HCT116 (cell line): ENCODE measurements at regions not wholly inside any gene's neighbourhood (a gene's known extent, or its start where the extent isn't known, plus 50 kb on each side); places are given as distances from the start of the nearest gene placed in this dataset.

Experiments used
- ATAC-seq: fragments of 200-7000 bp; cut with Tn5 transposase; 2 replicates; pipeline ENCODE4 v1.9.1; 2020; ENCODE audit warnings: mild to moderate bottlenecking, moderate library complexity
- BruUV-seq: library from RNA; stranded (reverse); fragments of 400-500 nt; replicated peaks from 2 replicates; lab custom pipeline; 2021; lab: Mats Ljungman, UMichigan
- CTCF ChIA-PET: fragments of 300-600 bp; sonication (Branson Sonifier 250); formaldehyde crosslinking; loops from one replicate; lab custom pipeline; 2021; ENCODE audit warnings: antibody characterized with exemption; lab: Charles Lee
- POLR2A ChIA-PET: fragments of 300-600, 350-600 bp; sonication (Branson Sonifier 250); formaldehyde crosslinking; loops from one replicate; lab custom pipeline; 2021; ENCODE audit warnings: antibody characterized with exemption; lab: Charles Lee
- RAD21 ChIA-PET, 2 experiments: fragments of 300-600 bp; sonication (Branson Sonifier 250); formaldehyde crosslinking; loops; one replicate each; lab custom pipeline; 2023; ENCODE audit warnings: low total read pairs in 2 of 2; ENCODE audit not compliant: uncharacterized antibody in 2 of 2, unreplicated experiment in 2 of 2, low non-redundant PET in 1 of 2; lab: Charles Lee
- DNase-seq: peaks from one replicate; pipeline ENCODE4 v3.0.0-alpha.2; 2010; ENCODE audit warnings: low read depth, low spot score
- H2AFZ ChIP-seq: fragments of 200-600 bp; shearing (Covaris generic), sonication (generic); 2 replicates; pipeline ENCODE4 v1.6.1; 2017; ENCODE audit warnings: low read depth, mixed run types, mixed read lengths, antibody characterized with exemption, low read length; ENCODE audit not compliant: poor library complexity, severe bottlenecking
- H3K27ac ChIP-seq: 2 replicates; pipeline ENCODE4 v1.5.1; 2012; ENCODE audit warnings: low read depth, low read length
- H3K27me3 ChIP-seq: fragments of 200-600 bp; sonication (generic); 2 replicates; pipeline ENCODE4 v1.6.1; 2016; ENCODE audit warnings: mixed run types, low read length, mixed read lengths; ENCODE audit not compliant: insufficient read depth
- H3K36me3 ChIP-seq, 2 experiments: fragments of 200-500 bp in 1 of 2; fragments of 200-600 bp in 1 of 2; sonication (Bioruptor generic) in 1 of 2; sonication (generic) in 1 of 2; 2 replicates each; pipeline versions ENCODE4 v1.5.1 to v1.6.1; 2014 to 2016; ENCODE audit warnings: low read length in 2 of 2, inconsistent platforms in 1 of 2, mixed read lengths in 1 of 2, mixed run types in 1 of 2; ENCODE audit not compliant: insufficient read depth in 2 of 2, control insufficient read depth in 1 of 2
- H3K4me1 ChIP-seq, 2 experiments: fragments of 200-600 bp in 1 of 2; sonication (generic) in 1 of 2; 2 replicates each; pipeline versions ENCODE4 v1.5.1 to v1.6.1; 2012 to 2017; ENCODE audit warnings: low read length in 2 of 2, inconsistent platforms in 1 of 2, mild to moderate bottlenecking in 1 of 2, mixed read lengths in 1 of 2, mixed run types in 1 of 2, moderate library complexity in 1 of 2; ENCODE audit not compliant: insufficient read depth in 2 of 2, control insufficient read depth in 1 of 2
- H3K4me2 ChIP-seq: fragments of 200-600 bp; sonication (generic); 2 replicates; pipeline ENCODE4 v1.6.1; 2017; ENCODE audit warnings: mixed run types, low read length, mixed read lengths
- H3K4me3 ChIP-seq, 2 experiments: fragments of 200-600 bp in 1 of 2; sonication (generic) in 1 of 2; replicated peaks in 1 of 2; 2 replicates each; pipeline ENCODE4 v1.5.1; 2011 to 2016; ENCODE audit warnings: low read length in 2 of 2, control low read depth in 1 of 2, low read depth in 1 of 2, mild to moderate bottlenecking in 1 of 2, mixed read lengths in 1 of 2, mixed run types in 1 of 2
- H3K79me2 ChIP-seq: fragments of 200-600 bp; sonication (generic); 2 replicates; pipeline ENCODE4 v1.6.1; 2017; ENCODE audit warnings: mild to moderate bottlenecking, mixed run types, low read length, moderate library complexity, mixed read lengths; ENCODE audit not compliant: insufficient read depth
- H3K9ac ChIP-seq: fragments of 200-600 bp; sonication (generic); 2 replicates; pipeline ENCODE4 v1.6.1; 2016; ENCODE audit warnings: low read length, mixed read lengths
- H3K9me2 ChIP-seq: fragments of 200-600 bp; sonication (generic), shearing (Covaris generic); 2 replicates; pipeline ENCODE4 v1.6.1; 2017; ENCODE audit warnings: mixed run types, mild to moderate bottlenecking, moderate library complexity; ENCODE audit not compliant: insufficient read depth
- H3K9me3 ChIP-seq, 2 experiments: fragments of 200-500 bp in 1 of 2; fragments of 200-600 bp in 1 of 2; sonication (Bioruptor generic) in 1 of 2; sonication (generic) in 1 of 2; 2 replicates each; pipeline ENCODE4 v1.6.1; 2014 to 2017; ENCODE audit warnings: low read length in 2 of 2, mixed read lengths in 2 of 2, inconsistent platforms in 1 of 2, low read depth in 1 of 2, mild to moderate bottlenecking in 1 of 2, mixed run types in 1 of 2, moderate library complexity in 1 of 2; ENCODE audit not compliant: control insufficient read depth in 1 of 2, insufficient read depth in 1 of 2
- H4K20me1 ChIP-seq: fragments of 200-600 bp; sonication (generic), shearing (Covaris generic); 2 replicates; pipeline ENCODE4 v1.6.1; 2017; ENCODE audit warnings: mixed run types, mild to moderate bottlenecking, moderate library complexity; ENCODE audit not compliant: insufficient read depth
- CBX3 ChIP-seq: IDR thresholded peaks from 2 replicates; pipeline ENCODE4 v1.6.1; 2012; ENCODE audit warnings: low read depth
- EZH2 ChIP-seq: fragments of 200-600 bp; sonication (generic); IDR thresholded peaks from 2 replicates; pipeline ENCODE4 v1.6.1; 2017; ENCODE audit warnings: antibody characterized with exemption, mixed run types
- EZH2phosphoT487 ChIP-seq: fragments of 200-600 bp; IDR thresholded peaks from 2 replicates; pipeline ENCODE4 v1.6.1; 2018; ENCODE audit warnings: antibody characterized with exemption, borderline replicate concordance
- FOSL1 ChIP-seq: IDR thresholded peaks from 2 replicates; pipeline ENCODE4 v1.6.1; 2012; ENCODE audit warnings: low read depth
- POLR2A ChIP-seq: IDR thresholded peaks from 2 replicates; pipeline ENCODE4 v1.7.0; 2011; ENCODE audit warnings: borderline replicate concordance; ENCODE audit not compliant: insufficient read depth, insufficient read length; ENCODE audit errors: extremely low read depth
- POLR2AphosphoS5 ChIP-seq: IDR thresholded peaks from 2 replicates; pipeline ENCODE4 v1.6.1; 2011; ENCODE audit warnings: mild to moderate bottlenecking, low read depth, low read length, moderate library complexity
- RAD21 ChIP-seq: IDR thresholded peaks from 2 replicates; pipeline ENCODE4 v1.6.1; 2012; ENCODE audit warnings: low read depth, mild to moderate bottlenecking
- SIN3A ChIP-seq: IDR thresholded peaks from 2 replicates; pipeline ENCODE4 v1.6.1; 2012; ENCODE audit warnings: low read depth
- SP1 ChIP-seq: IDR thresholded peaks from 2 replicates; pipeline ENCODE4 v1.6.1; 2012; ENCODE audit warnings: low read depth
- TCF7L2 ChIP-seq: IDR thresholded peaks from 2 replicates; pipeline ENCODE4 v1.7.0; 2011; ENCODE audit warnings: borderline replicate concordance, inconsistent platforms; ENCODE audit not compliant: insufficient read depth, insufficient read length; ENCODE audit errors: extremely low read depth
- intact Hi-C: fragments of 100-400 bp; cut with micrococcal nuclease; formaldehyde crosslinking; loops from 2 replicates; pipeline ENCODE4 v1.10.0; 2022
- TF ChIP-seq, protein P1 (sequence below): IDR thresholded peaks from 2 replicates; pipeline ENCODE4 v1.6.1; 2011; ENCODE audit warnings: mild to moderate bottlenecking, low read length, moderate library complexity; ENCODE audit not compliant: insufficient replicate concordance; ENCODE audit errors: extremely low read depth

DNA sequence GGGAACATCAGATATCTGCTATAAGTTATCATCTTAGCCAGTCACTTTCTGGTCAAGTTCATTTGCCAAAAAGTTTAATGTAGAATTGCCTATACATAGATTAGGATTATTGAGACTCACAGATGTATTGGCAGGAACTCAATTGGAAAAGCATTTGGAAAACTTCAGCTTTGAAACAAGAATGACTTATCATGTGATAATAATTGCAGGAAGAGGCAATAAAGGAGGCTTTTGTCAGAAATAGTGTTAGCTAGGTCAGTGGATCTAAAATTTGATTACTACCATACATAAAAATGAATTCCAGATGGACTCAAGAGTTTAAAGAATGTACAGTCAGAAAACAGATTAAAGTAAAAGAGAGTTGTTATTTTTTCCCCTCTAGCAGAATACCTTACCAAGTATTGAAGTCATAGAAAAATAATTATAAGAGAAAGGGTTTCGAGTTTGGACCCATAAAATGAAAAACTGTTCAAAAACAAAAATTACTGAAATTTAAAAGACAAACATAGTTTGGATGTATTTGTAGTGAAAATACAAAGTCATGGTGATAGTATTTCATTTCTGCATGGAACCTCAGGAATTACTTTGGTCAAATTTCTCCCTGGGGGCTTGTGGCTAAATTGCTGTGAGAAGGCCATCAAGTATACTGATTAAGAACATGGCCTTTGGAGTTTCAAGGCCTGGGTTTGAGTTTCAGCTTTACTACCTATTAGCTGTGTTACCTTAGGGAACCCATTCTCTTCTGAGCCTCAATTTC is 159.9 kb downstream of the TMEM38B start:
- ATAC-seq (no peak), DNase-seq (no peak)
- no peaks in the 10 kb centered on the region for H3K4me1 ChIP-seq
- H3K9ac ChIP-seq = no peak overlapping the region
- TF ChIP-seq CBX3 (no peak), POLR2AphosphoS5 (no peak), EZH2 (no peak), POLR2A (no peak), TCF7L2 (no peak), EZH2phosphoT487 (no peak), FOSL1 (no peak), SIN3A (no peak), RAD21 (no peak), SP1 (no peak)
- TF ChIP-seq, protein P1, sequence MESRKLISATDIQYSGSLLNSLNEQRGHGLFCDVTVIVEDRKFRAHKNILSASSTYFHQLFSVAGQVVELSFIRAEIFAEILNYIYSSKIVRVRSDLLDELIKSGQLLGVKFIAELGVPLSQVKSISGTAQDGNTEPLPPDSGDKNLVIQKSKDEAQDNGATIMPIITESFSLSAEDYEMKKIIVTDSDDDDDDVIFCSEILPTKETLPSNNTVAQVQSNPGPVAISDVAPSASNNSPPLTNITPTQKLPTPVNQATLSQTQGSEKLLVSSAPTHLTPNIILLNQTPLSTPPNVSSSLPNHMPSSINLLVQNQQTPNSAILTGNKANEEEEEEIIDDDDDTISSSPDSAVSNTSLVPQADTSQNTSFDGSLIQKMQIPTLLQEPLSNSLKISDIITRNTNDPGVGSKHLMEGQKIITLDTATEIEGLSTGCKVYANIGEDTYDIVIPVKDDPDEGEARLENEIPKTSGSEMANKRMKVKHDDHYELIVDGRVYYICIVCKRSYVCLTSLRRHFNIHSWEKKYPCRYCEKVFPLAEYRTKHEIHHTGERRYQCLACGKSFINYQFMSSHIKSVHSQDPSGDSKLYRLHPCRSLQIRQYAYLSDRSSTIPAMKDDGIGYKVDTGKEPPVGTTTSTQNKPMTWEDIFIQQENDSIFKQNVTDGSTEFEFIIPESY = no peak
- H3K9me2 ChIP-seq = no peaks in the 10 kb centered on the region
- no peaks in the 10 kb centered on the region for H3K9me3 ChIP-seq
- no TSS peak for BruUV-seq
- intact Hi-C loops = no loop called here
- POLR2A ChIA-PET = no interaction called here
- no peaks in the 10 kb centered on the region for H4K20me1 ChIP-seq
- H3K4me2 ChIP-seq = no peak overlapping the region
- no peaks in the 10 kb centered on the region for H3K36me3 ChIP-seq
- H2AFZ ChIP-seq = no peak overlapping the region
- no peaks in the 10 kb centered on the region for H3K79me2 ChIP-seq
- no peak overlapping the region for H3K4me3 ChIP-seq
- no peak overlapping the region for H3K27ac ChIP-seq
- H3K27me3 ChIP-seq = no peaks in the 10 kb centered on the region
- CTCF ChIA-PET = no interaction called here
- RAD21 ChIA-PET = no interaction called here
